ENCODE measurements at regions not wholly inside any gene's neighbourhood (a gene's known extent, or its start where the extent isn't known, plus 50 kb on each side); places are given as distances from the start of the nearest gene placed in this dataset.

GRCh38 chr15:53414167-53414566 lies 345.3 kb downstream of the WDR72 start:
- H3K9ac ChIP-seq (ENCODE audit: low read depth, low read length): no peak overlapping the region
- H3K79me2 ChIP-seq (ENCODE audit: insufficient read depth, low read length): no peaks in the 10 kb centered on the region
- no peak overlapping the region for H3K4me2 ChIP-seq (ENCODE audit: insufficient read depth, low read length)
- no peaks in the 10 kb centered on the region for H4K20me1 ChIP-seq (ENCODE audit: insufficient read depth, low read length)
- DNase-seq (no peak), ATAC-seq (ENCODE audit: insufficient read depth, low read depth) (no peak)
- H3K27ac ChIP-seq (ENCODE audit: low read length): no peak overlapping the region
- H3K4me1 ChIP-seq (ENCODE audit: insufficient read depth, low read length): no peaks in the 10 kb centered on the region
- no peak for TF ChIP-seq CTCF (IDR thresholded peaks at IDR 0.05; ENCODE audit: borderline replicate concordance, extremely low read depth, low read length, poor library complexity, severe bottlenecking)
- TF ChIP-seq EZH2 (IDR thresholded peaks at IDR 0.05; ENCODE audit: borderline replicate concordance, low read depth, low read length, severe bottlenecking): no peak
- no peak overlapping the region for H2AFZ ChIP-seq (ENCODE audit: low read depth, low read length)
- no peaks in the 10 kb centered on the region for H3K36me3 ChIP-seq (ENCODE audit: insufficient read depth, low read length)
- no peak overlapping the region for H3K4me3 ChIP-seq (ENCODE audit: low read depth in 1 of 2, low read length in 2 of 2)
- no peaks in the 10 kb centered on the region for H3K9me3 ChIP-seq (ENCODE audit: insufficient read depth, low read length, severe bottlenecking)
- no peaks in the 10 kb centered on the region for H3K27me3 ChIP-seq (ENCODE audit: insufficient read depth, low read length, poor library complexity)

- Histone ChIP-seq H2AFZ (ENCODE audit: low read depth, low read length) (no peak overlapping the region), H3K9me3 (ENCODE audit: insufficient read depth, low read length, severe bottlenecking) (no peaks in the 10 kb centered on the region), H3K4me1 (ENCODE audit: insufficient read depth, low read length) (no peaks in the 10 kb centered on the region), H3K79me2 (ENCODE audit: insufficient read depth, low read length) (no peaks in the 10 kb centered on the region), H3K36me3 (ENCODE audit: insufficient read depth, low read length) (no peaks in the 10 kb centered on the region), H4K20me1 (ENCODE audit: insufficient read depth, low read length) (no peaks in the 10 kb centered on the region), H3K9ac (ENCODE audit: low read depth, low read length) (no peak overlapping the region), H3K4me2 (ENCODE audit: insufficient read depth, low read length) (no peak overlapping the region), H3K27ac (ENCODE audit: low read length) (no peak overlapping the region), H3K4me3 (ENCODE audit: low read depth in 1 of 2, low read length in 2 of 2) (no peak overlapping the region), H3K27me3 (ENCODE audit: insufficient read depth, low read length, poor library complexity) (no peaks in the 10 kb centered on the region)
- ATAC-seq (ENCODE audit: insufficient read depth, low read depth): no peak
- DNase-seq: no peak
- TF ChIP-seq EZH2 (IDR thresholded peaks at IDR 0.05; ENCODE audit: borderline replicate concordance, low read depth, low read length, severe bottlenecking) (no peak), CTCF (IDR thresholded peaks at IDR 0.05; ENCODE audit: borderline replicate concordance, extremely low read depth, low read length, poor library complexity, severe bottlenecking) (no peak)
These were observed 346.9 kb downstream of the WDR72 start for GRCh38 chr15:53412542-53412941.

GRCh38 chr15:53404930-53405493 lies 354.5 kb downstream of the WDR72 start:
- H3K4me1 ChIP-seq (ENCODE audit: insufficient read depth, low read length): no peaks in the 10 kb centered on the region
- H3K36me3 ChIP-seq (ENCODE audit: insufficient read depth, low read length): no peaks in the 10 kb centered on the region
- no peak overlapping the region for H3K4me2 ChIP-seq (ENCODE audit: insufficient read depth, low read length)
- no peaks in the 10 kb centered on the region for H4K20me1 ChIP-seq (ENCODE audit: insufficient read depth, low read length)
- ATAC-seq (ENCODE audit: insufficient read depth, low read depth) (no peak), DNase-seq (no peak)
- no peak overlapping the region for H3K9ac ChIP-seq (ENCODE audit: low read depth, low read length)
- no peak overlapping the region for H2AFZ ChIP-seq (ENCODE audit: low read depth, low read length)
- TF ChIP-seq EZH2 (IDR thresholded peaks at IDR 0.05; ENCODE audit: borderline replicate concordance, low read depth, low read length, severe bottlenecking) (no peak), CTCF (IDR thresholded peaks at IDR 0.05; ENCODE audit: borderline replicate concordance, extremely low read depth, low read length, poor library complexity, severe bottlenecking) (no peak)
- H3K79me2 ChIP-seq (ENCODE audit: insufficient read depth, low read length): no peaks in the 10 kb centered on the region
- H3K27me3 ChIP-seq (ENCODE audit: insufficient read depth, low read length, poor library complexity): no peaks in the 10 kb centered on the region
- no peaks in the 10 kb centered on the region for H3K9me3 ChIP-seq (ENCODE audit: insufficient read depth, low read length, severe bottlenecking)
- H3K27ac ChIP-seq (ENCODE audit: low read length): no peak overlapping the region
- H3K4me3 ChIP-seq (ENCODE audit: low read depth in 1 of 2, low read length in 2 of 2): no peak overlapping the region

GRCh38 chr15:53401503-53401902 lies 358.0 kb downstream of the WDR72 start:
- Histone ChIP-seq H3K27me3 (ENCODE audit: insufficient read depth, low read length, poor library complexity) (no peaks in the 10 kb centered on the region), H4K20me1 (ENCODE audit: insufficient read depth, low read length) (no peaks in the 10 kb centered on the region), H3K36me3 (ENCODE audit: insufficient read depth, low read length) (no peaks in the 10 kb centered on the region), H3K9ac (ENCODE audit: low read depth, low read length) (no peak overlapping the region), H3K4me2 (ENCODE audit: insufficient read depth, low read length) (no peak overlapping the region), H3K4me3 (ENCODE audit: low read depth in 1 of 2, low read length in 2 of 2) (no peak overlapping the region), H2AFZ (ENCODE audit: low read depth, low read length) (no peak overlapping the region), H3K27ac (ENCODE audit: low read length) (no peak overlapping the region), H3K9me3 (ENCODE audit: insufficient read depth, low read length, severe bottlenecking) (no peaks in the 10 kb centered on the region), H3K79me2 (ENCODE audit: insufficient read depth, low read length) (no peaks in the 10 kb centered on the region), H3K4me1 (ENCODE audit: insufficient read depth, low read length) (no peaks in the 10 kb centered on the region)
- ATAC-seq (ENCODE audit: insufficient read depth, low read depth) (no peak), DNase-seq (no peak)
- no peak for TF ChIP-seq CTCF (IDR thresholded peaks at IDR 0.05; ENCODE audit: borderline replicate concordance, extremely low read depth, low read length, poor library complexity, severe bottlenecking)
- no peak for TF ChIP-seq EZH2 (IDR thresholded peaks at IDR 0.05; ENCODE audit: borderline replicate concordance, low read depth, low read length, severe bottlenecking)
